A549 (cell line): ENCODE measurements at regions not wholly inside any gene's neighbourhood (a gene's known extent, or its start where the extent isn't known, plus 50 kb on each side); places are given as distances from the start of the nearest gene placed in this dataset.

Experiments used
- ATAC-seq, 2 experiments: fragments of 200-7000 bp in 1 of 2; fragments of >200 bp in 1 of 2; cut with Nextera tagmentation in 1 of 2; cut with Tn5 transposase in 1 of 2; 3 replicates each; pipeline versions ENCODE4 v1.8.0 to v1.9.1; 2018 to 2020; ENCODE audit warnings: mild to moderate bottlenecking in 1 of 2, moderate library complexity in 1 of 2
- CTCF ChIA-PET: fragments of 300-600 bp; sonication (Branson Sonifier 250); formaldehyde crosslinking; extraction: SDS; loops from one replicate; lab custom pipeline; 2021; ENCODE audit warnings: antibody characterized with exemption, inconsistent platforms; lab: Yijun Ruan, JAX
- POLR2A ChIA-PET: fragments of 350-600 bp; formaldehyde crosslinking; extraction: SDS; loops from one replicate; lab custom pipeline; 2021; ENCODE audit warnings: antibody characterized with exemption, inconsistent platforms; lab: Yijun Ruan, JAX
- DNase-seq, 2 experiments: peaks; one replicate each; pipeline versions ENCODE4 v3.0.0 to v3.0.0-alpha.2; 2011 to 2016; ENCODE audit warnings: low read depth in 1 of 2, low spot score in 1 of 2
- FAIRE-seq: peaks from 2 replicates; lab custom pipeline; 2011; peaks lifted over from hg19 to GRCh38; lab: Jason Lieb, UNC
- H3K27ac ChIP-seq, 2 experiments: fragments of >200 bp; sonication (Bioruptor Twin); formaldehyde crosslinking; 3 replicates each; pipeline ENCODE4 v1.5.1; 2016 to 2017
- H3K4me1 ChIP-seq: fragments of >200 bp; sonication (Bioruptor Twin); formaldehyde crosslinking; 3 replicates; pipeline ENCODE4 v1.6.1; 2016
- H3K4me2 ChIP-seq: fragments of >200 bp; sonication (Bioruptor Twin); formaldehyde crosslinking; 3 replicates; pipeline ENCODE4 v1.6.1; 2016
- H3K4me3 ChIP-seq: fragments of >200 bp; sonication (Bioruptor Twin); formaldehyde crosslinking; 3 replicates; pipeline ENCODE4 v1.5.1; 2016
- H3K9me3 ChIP-seq: fragments of >200 bp; sonication (Bioruptor Twin); formaldehyde crosslinking; 3 replicates; pipeline ENCODE4 v1.6.1; 2016
- BHLHE40 ChIP-seq: IDR thresholded peaks from 2 replicates; pipeline ENCODE4 v1.6.1; 2012; ENCODE audit warnings: low read depth, low read length, inconsistent platforms
- CHD2 ChIP-seq: fragments of 150-350 bp; IDR thresholded peaks from 2 replicates; pipeline ENCODE4 v1.6.1; 2014; ENCODE audit warnings: low read length; ENCODE audit not compliant: partially characterized antibody
- CHD4 ChIP-seq: fragments of 200-600 bp; sonication (generic); IDR thresholded peaks from 2 replicates; pipeline ENCODE4 v1.6.1; 2016; ENCODE audit warnings: antibody characterized with exemption, mild to moderate bottlenecking, borderline replicate concordance
- CTCF ChIP-seq: fragments of >200 bp; sonication (Bioruptor Twin); formaldehyde crosslinking; IDR thresholded peaks from 3 replicates; pipeline ENCODE4 v1.5.1; 2016
- EHF ChIP-seq: fragments of 250-450 bp; sonication (Bioruptor Pico); IDR thresholded peaks from 2 replicates; pipeline ENCODE4 v1.5.0; 2020; ENCODE audit warnings: mild to moderate bottlenecking
- ELK1 ChIP-seq: fragments of 150-350 bp; IDR thresholded peaks from 2 replicates; pipeline ENCODE4 v1.6.1; 2014; ENCODE audit warnings: low read depth, mild to moderate bottlenecking, low read length
- EP300 ChIP-seq, 2 experiments: fragments of >200 bp; sonication (Bioruptor Twin); formaldehyde crosslinking; IDR thresholded peaks; 2 replicates in 1 of 2; 3 replicates in 1 of 2; pipeline ENCODE4 v1.6.1; 2016 to 2017
- FOSB ChIP-seq: fragments of 250-450 bp; sonication (Bioruptor Pico); IDR thresholded peaks from 2 replicates; pipeline ENCODE4 v1.5.0; 2020; ENCODE audit warnings: mild to moderate bottlenecking, moderate library complexity
- HOXA7 ChIP-seq: fragments of 250-450 bp; sonication (Bioruptor Pico); IDR thresholded peaks from 2 replicates; pipeline ENCODE4 v1.5.0; 2020; ENCODE audit warnings: mild to moderate bottlenecking, moderate library complexity
- HOXB5 ChIP-seq: fragments of 250-450 bp; sonication (Bioruptor Pico); IDR thresholded peaks from 2 replicates; pipeline ENCODE4 v1.5.0; 2020; ENCODE audit warnings: mild to moderate bottlenecking, moderate library complexity
- MAFK ChIP-seq: fragments of 450-650 bp; IDR thresholded peaks from 2 replicates; pipeline ENCODE4 v1.6.1; 2014; ENCODE audit not compliant: partially characterized antibody
- MAX ChIP-seq: IDR thresholded peaks from 2 replicates; pipeline ENCODE4 v1.6.1; 2012
- MAZ ChIP-seq: fragments of 150-350 bp; IDR thresholded peaks from 2 replicates; pipeline ENCODE4 v1.6.1; 2014; ENCODE audit warnings: antibody characterized with exemption, low read depth, low read length, borderline replicate concordance
- NPAS2 ChIP-seq: fragments of 250-450 bp; sonication (Bioruptor Pico); IDR thresholded peaks from 2 replicates; pipeline ENCODE4 v1.8.0; 2022; ENCODE audit warnings: mild to moderate bottlenecking, moderate library complexity, borderline replicate concordance
- PBX3 ChIP-seq: IDR thresholded peaks from 2 replicates; pipeline ENCODE4 v1.6.1; 2012
- PHF8 ChIP-seq: fragments of 200-600 bp; sonication (generic); IDR thresholded peaks from 2 replicates; pipeline ENCODE4 v1.6.1; 2016; ENCODE audit warnings: low read depth, mild to moderate bottlenecking, antibody characterized with exemption, moderate library complexity, borderline replicate concordance
- RARB ChIP-seq: fragments of 250-450 bp; sonication (Bioruptor Pico); IDR thresholded peaks from 2 replicates; pipeline ENCODE4 v1.8.0; 2021; ENCODE audit warnings: mild to moderate bottlenecking, moderate library complexity
- RCOR1 ChIP-seq: fragments of 150-350 bp; IDR thresholded peaks from 2 replicates; pipeline ENCODE4 v1.6.1; 2014; ENCODE audit warnings: antibody characterized with exemption, low read length, low read depth
- TP53 ChIP-seq: fragments of 250-450 bp; sonication (Bioruptor Pico); IDR thresholded peaks from 2 replicates; pipeline ENCODE4 v1.5.0; 2021; ENCODE audit warnings: mild to moderate bottlenecking, moderate library complexity
- ZC3H11A ChIP-seq: fragments of 450-650 bp; IDR thresholded peaks from 2 replicates; pipeline ENCODE4 v1.6.1; 2014; ENCODE audit warnings: antibody characterized with exemption, mild to moderate bottlenecking
- ZNF302 ChIP-seq: fragments of 250-450 bp; sonication (Bioruptor Pico); IDR thresholded peaks from 2 replicates; pipeline ENCODE4 v1.9.0; 2021; ENCODE audit warnings: inconsistent platforms, mild to moderate bottlenecking, moderate library complexity
- WGBS: methylation state at CpG from one replicate; pipeline ENCODE4 v1.1.6; 2017; ENCODE audit errors: missing lambda C conversion rate; 5-methylcytosine and 5-hydroxymethylcytosine counted together

GRCh38 chr22:48593551-48593950, 1234.1 kb downstream of the BRD1 start:
- CTCF ChIA-PET, result interaction anchor here (1.5 kb wide), 1 partner anchor 16 kb away, joined by 4 read pairs; no protein-coding TSS in a partner anchor
- WGBS, result 68% methylated on average over 5 of the region's 15 CpGs
- no peak for FAIRE-seq

GRCh38 chr22:48592931-48593330, 1234.7 kb downstream of the BRD1 start:
- H3K4me1 ChIP-seq, result no peaks in the 10 kb centered on the region
- 71% methylated on average over 13 of the region's 17 CpGs for WGBS
- ChIA-PET POLR2A (no interaction called here), CTCF (interaction anchor here (1.5 kb wide), 1 partner anchor 16 kb away, joined by 4 read pairs; no protein-coding TSS in a partner anchor)
- no peak for FAIRE-seq
- H3K27ac ChIP-seq, result no peak overlapping the region
- TF ChIP-seq BHLHE40 (no peak), TP53 (CRISPR knock-in tag) (no peak), EHF (CRISPR knock-in tag) (no peak), HOXA7 (CRISPR knock-in tag) (no peak), MAZ (no peak), CHD2 (no peak), FOSB (CRISPR knock-in tag) (no peak), RARB (CRISPR knock-in tag) (no peak)
- no peak overlapping the region for H3K4me3 ChIP-seq
- H3K4me2 ChIP-seq, result no peak overlapping the region
- no peak for DNase-seq
- no peaks in the 10 kb centered on the region for H3K9me3 ChIP-seq
- ATAC-seq, result no peak

More at GRCh38 chr22:48593551-48593950, 1234.1 kb downstream of the BRD1 start:
- ATAC-seq, result no peak
- TF ChIP-seq PBX3, result no peak
- no peak for TF ChIP-seq EP300 (IDR thresholded peaks at IDR 0.05)
- no peak for TF ChIP-seq MAZ
- no peak for TF ChIP-seq NPAS2 (CRISPR knock-in tag)
- no peak for TF ChIP-seq MAX
- TF ChIP-seq FOSB (CRISPR knock-in tag), result no peak
- TF ChIP-seq, all 56 proteins: peak for 0
- Histone ChIP-seq H3K9me3 (no peaks in the 10 kb centered on the region), H3K4me3 (no peak overlapping the region), H3K27ac (no peak overlapping the region), H3K4me2 (no peak overlapping the region), H3K4me1 (no peaks in the 10 kb centered on the region)
- no peak for DNase-seq
- POLR2A ChIA-PET, result no interaction called here

GRCh38 chr22:48592488-48592887, 1235.2 kb downstream of the BRD1 start:
- ATAC-seq (no peak), FAIRE-seq (no peak), DNase-seq (no peak)
- H3K27ac ChIP-seq, result no peak overlapping the region
- ChIA-PET CTCF (interaction anchor here (1.5 kb wide), 1 partner anchor 15 kb away, joined by 4 read pairs; no protein-coding TSS in a partner anchor), POLR2A (no interaction called here)
- 86% methylated on average over 9 of the region's 12 CpGs for WGBS
- no peak overlapping the region for H3K4me2 ChIP-seq
- no peaks in the 10 kb centered on the region for H3K4me1 ChIP-seq
- H3K9me3 ChIP-seq, result no peaks in the 10 kb centered on the region
- no peak for TF ChIP-seq CHD4
- TF ChIP-seq TP53 (CRISPR knock-in tag), result no peak
- no peak for TF ChIP-seq ELK1
- TF ChIP-seq HOXB5 (CRISPR knock-in tag), result no peak
- TF ChIP-seq ZNF302, result no peak
- no peak for TF ChIP-seq RCOR1
- TF ChIP-seq HOXA7 (CRISPR knock-in tag), result no peak
- H3K4me3 ChIP-seq, result no peak overlapping the region

GRCh38 chr22:48592066-48592345, 1235.7 kb downstream of the BRD1 start:
- ATAC-seq (no peak), FAIRE-seq (no peak), DNase-seq (no peak)
- H3K4me3 ChIP-seq, result no peak overlapping the region
- POLR2A ChIA-PET, result no interaction called here
- H3K9me3 ChIP-seq, result no peaks in the 10 kb centered on the region
- H3K27ac ChIP-seq, result no peak overlapping the region
- H3K4me1 ChIP-seq, result no peaks in the 10 kb centered on the region
- no CpG with 5 or more reads among the region's 3 CpGs for WGBS
- no peak overlapping the region for H3K4me2 ChIP-seq
- TF ChIP-seq ZC3H11A (no peak), CTCF (no peak), PHF8 (no peak), MAFK (no peak)
- CTCF ChIA-PET, result no interaction called here
